Choroid plexus epithelial cell (primary cell): ENCODE measurements at regions not wholly inside any gene's neighbourhood (a gene's known extent, or its start where the extent isn't known, plus 50 kb on each side); places are given as distances from the start of the nearest gene placed in this dataset.

Source experiments
- DNase-seq: peaks from one replicate; pipeline ENCODE4 v3.0.0-alpha.2; 2010; ENCODE audit warnings: low read depth
- H3K4me3 ChIP-seq: 2 replicates; pipeline ENCODE4 v1.5.1; 2011; ENCODE audit warnings: low read depth, mild to moderate bottlenecking, control low read depth, low read length, moderate library complexity
- TF ChIP-seq, protein P1 (sequence below): conservative IDR thresholded peaks from 2 replicates; pipeline ENCODE4 v1.5.1; 2011; ENCODE audit warnings: low read depth, mild to moderate bottlenecking, control low read depth, inconsistent platforms, low read length, moderate library complexity

DNA sequence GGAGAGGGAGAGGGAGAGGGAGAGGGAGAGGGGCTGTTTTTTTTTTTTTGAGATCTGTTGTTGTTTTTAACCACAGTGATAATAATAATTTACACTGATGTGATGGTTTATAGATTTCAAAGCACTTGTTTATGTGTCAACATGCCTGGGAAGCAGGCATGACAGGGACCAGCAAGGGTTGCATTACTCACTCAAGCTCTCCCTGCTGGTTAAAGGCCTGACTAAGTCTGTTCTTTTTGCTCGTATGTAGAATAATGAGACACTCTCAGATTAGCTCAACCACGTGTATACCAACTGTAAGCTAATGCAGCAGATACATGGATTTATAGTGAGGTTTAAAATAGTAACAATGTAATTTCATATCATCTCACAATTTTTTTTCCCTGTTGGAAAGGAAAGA is 134.6 kb upstream of the BOD1L1 start:
- no peak overlapping the region for H3K4me3 ChIP-seq
- TF ChIP-seq, protein P1, sequence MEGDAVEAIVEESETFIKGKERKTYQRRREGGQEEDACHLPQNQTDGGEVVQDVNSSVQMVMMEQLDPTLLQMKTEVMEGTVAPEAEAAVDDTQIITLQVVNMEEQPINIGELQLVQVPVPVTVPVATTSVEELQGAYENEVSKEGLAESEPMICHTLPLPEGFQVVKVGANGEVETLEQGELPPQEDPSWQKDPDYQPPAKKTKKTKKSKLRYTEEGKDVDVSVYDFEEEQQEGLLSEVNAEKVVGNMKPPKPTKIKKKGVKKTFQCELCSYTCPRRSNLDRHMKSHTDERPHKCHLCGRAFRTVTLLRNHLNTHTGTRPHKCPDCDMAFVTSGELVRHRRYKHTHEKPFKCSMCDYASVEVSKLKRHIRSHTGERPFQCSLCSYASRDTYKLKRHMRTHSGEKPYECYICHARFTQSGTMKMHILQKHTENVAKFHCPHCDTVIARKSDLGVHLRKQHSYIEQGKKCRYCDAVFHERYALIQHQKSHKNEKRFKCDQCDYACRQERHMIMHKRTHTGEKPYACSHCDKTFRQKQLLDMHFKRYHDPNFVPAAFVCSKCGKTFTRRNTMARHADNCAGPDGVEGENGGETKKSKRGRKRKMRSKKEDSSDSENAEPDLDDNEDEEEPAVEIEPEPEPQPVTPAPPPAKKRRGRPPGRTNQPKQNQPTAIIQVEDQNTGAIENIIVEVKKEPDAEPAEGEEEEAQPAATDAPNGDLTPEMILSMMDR, result no peak
- peak; percentile 20 for DNase-seq

DNA sequence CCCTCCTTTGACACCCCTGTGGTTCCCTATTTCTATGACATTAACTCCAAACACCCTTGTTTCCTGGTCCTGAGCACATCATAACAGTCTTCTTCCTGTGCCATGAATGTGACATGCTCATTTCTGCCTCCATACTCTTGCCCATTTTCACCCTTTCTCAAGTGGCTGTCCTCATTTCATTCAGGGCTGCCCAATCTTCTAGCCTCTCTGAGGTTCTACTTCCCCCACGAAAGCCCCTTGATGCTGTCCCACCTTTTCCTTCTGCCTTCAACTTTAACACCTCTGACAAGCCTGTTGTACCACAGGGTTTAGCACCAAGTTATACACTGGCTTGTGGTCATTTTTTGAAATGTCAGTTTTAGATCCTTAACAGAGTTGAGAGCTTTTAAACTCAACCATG is 136.2 kb upstream of the BOD1L1 start:
- no peak overlapping the region for H3K4me3 ChIP-seq
- DNase-seq, result no peak
- TF ChIP-seq, protein P1, result no peak

- H3K4me3 ChIP-seq, result no peak overlapping the region
- no peak for DNase-seq
- TF ChIP-seq, protein P1, result no peak
Measured at GRCh38 chr4:13765539-13765938, 138.0 kb upstream of the BOD1L1 start.

- DNase-seq, result no peak
- TF ChIP-seq, protein P1, result no peak
- H3K4me3 ChIP-seq, result no peak overlapping the region
Measured at GRCh38 chr4:13766761-13767540, 139.4 kb upstream of the BOD1L1 start.

DNA sequence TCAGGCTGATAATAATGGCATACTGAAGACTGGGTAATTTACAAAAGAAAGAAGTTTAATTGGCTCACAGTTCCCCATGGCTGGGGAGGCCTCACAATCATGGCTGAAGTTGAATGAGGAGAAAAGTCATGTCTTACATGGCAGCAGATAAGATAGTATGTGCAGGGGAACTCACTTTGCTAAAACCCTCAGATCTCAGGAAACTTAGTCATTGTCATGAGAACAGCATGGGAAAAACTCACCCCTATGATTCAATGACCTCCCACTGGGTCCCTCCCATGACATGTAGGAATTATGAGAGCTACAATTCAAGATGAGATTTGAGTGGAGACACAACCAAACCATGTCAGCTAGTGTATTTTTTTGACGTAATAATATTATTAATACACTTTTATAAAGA is 149.8 kb upstream of the BOD1L1 start:
- peak; percentile 55 for DNase-seq
- TF ChIP-seq, protein P1, result no peak
- H3K4me3 ChIP-seq, result no peak overlapping the region

GRCh38 chr4:13778367-13778766 is 150.8 kb upstream of the BOD1L1 start:
- TF ChIP-seq, protein P1, result no peak
- no peak overlapping the region for H3K4me3 ChIP-seq
- DNase-seq, result no peak

DNA sequence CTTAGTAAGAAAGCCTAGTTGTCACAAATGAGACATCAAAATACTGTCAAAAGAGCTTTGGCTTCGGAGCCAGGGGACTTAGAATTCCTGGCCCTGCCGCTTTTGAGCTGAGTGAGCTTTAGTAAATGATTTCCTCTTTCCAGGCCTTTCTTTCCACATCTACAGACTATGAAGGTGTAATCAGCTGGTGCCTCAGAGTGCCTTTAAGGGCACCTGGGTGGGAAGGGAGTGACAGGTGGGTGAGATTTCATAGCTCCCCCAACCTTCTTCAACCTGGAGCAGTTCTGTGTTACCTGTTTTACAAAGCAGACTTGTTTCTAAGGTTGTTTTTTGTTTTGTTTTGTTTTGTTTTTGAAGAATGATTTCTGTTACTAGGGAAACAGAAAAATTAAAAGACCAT is 154.7 kb upstream of the BOD1L1 start:
- no peak for DNase-seq
- no peak overlapping the region for H3K4me3 ChIP-seq
- TF ChIP-seq, protein P1, result no peak
